NCI-H1092 treated with DMSO at 0.1 percent for 48 hours (cell line): ENCODE measurements at regions not wholly inside any gene's neighbourhood (a gene's known extent, or its start where the extent isn't known, plus 50 kb on each side); places are given as distances from the start of the nearest gene placed in this dataset.
"Not testable (repeated sequence)": the region's sequence is repeated elsewhere in the genome, so short reads cannot be mapped to it uniquely, and the experiment has no call there.

Source experiments
- DNase-seq: peaks from one replicate; lab custom pipeline; 2025; lab: John Stamatoyannopoulos, UW

DNA sequence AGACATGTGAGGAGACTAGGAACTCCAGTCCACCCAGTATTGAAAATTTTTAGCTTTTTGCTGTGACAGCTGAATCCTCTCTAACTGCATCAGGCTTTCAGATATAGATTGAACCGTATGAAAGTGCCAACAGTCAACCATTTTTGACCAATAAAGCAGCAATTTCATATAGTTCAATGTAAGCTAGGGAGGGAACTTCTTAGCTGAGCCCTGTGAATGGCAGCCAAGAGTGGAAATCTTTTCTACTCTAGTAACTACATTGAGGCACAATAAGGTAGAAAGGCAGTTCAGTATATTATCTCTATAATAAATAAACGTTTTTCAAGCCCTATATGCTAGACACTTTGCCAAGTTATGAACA is 96.3 kb upstream of the TANK start:
- no peak for DNase-seq

DNA sequence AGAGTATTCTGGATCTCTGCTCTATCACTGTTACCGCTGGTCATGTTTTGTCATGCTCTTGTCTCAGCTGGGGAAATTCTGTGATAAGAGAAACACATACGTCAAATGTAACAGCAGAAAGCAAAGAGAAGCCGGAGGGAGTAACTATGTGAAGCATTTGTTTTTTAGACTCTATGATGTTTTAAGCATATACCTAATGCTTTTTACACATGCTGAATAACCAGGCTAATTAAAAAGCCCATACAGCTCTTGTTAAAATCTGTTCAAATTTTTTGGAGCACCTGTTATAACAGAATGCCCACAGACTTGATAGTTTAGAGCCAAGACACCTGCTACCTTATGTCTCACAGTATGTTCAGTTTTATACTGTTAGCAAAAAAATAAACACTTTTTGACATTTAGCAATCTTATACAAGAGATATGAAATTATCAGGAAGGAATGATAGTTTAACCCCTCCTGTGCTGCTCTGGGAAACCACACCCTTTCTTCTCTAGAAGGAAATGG is 92.3 kb upstream of the TANK start:
- no peak for DNase-seq

DNA sequence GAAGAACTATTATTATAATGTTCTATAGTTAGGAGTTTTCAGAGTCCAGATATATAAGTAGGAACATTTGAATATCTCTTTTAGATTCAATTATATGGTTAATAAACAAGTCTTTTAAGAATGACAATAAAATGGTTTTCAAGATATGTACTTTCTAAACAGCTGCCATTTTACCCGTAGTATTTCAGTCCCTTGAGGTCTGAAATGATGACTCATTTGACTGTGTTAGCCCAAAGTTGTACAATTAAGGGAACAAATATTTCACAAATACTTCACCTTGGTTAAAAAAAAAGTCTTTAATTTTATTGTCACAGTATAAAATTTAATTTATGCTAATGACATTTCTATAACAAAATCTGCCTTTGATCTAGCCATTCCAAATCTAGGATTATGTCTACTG is 91.6 kb upstream of the TANK start:
- no peak for DNase-seq

DNA sequence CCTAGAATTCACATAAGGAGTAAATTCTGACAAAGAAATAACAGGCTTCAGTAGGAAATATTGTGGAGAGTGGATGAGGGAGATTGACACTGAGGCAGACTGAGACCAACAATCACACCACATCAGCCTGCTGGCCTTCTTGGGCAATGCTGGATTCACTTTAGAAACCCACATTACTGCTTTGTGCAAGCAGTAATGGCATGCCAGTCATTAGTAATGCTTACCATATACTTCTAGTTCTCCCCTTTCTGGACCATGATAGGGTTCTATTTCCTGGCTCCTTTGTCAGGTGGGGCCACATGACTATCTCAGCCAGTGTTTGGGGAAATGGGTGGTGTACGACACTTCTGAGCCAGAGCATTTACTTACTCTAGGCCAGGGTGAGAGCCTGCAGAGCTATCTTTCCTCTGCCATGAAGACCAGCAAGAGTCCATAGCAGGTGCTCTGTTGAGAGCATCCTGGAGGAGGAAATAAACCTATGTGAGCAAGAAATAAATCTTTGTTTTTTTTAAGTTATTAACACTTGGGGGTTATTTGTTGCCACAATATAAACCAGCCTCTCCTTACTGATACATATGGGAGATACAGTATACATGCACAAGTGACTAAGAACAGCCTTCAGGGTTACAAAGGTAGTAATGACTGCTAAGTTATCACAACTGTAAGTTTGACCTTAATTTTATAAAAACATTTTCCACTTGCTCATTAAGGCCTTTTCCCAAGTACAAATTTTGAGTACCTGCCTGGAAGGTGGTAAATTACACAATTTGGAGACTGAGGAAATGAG is 89.3 kb upstream of the TANK start:
- no peak for DNase-seq

DNA sequence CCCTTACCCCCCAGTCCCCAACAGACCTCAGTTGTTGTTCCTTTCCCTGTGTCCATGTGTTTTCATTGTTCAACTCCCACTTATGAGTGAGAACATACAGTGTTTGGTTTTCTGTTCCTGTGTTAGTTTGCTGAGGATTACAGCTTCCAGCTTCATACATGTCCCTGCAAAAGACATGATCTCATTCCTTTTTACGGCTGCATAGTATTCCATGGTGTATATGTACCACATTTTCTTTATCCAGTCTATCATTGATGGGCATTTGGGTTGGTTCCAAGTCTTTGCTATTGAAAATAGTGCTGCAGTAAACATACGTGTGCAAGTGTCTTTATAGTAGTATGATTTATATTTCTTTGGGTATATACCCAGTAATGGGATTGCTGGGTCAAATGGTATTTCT is 87.8 kb upstream of the TANK start:
- DNase-seq = not testable (repeated sequence)

DNA sequence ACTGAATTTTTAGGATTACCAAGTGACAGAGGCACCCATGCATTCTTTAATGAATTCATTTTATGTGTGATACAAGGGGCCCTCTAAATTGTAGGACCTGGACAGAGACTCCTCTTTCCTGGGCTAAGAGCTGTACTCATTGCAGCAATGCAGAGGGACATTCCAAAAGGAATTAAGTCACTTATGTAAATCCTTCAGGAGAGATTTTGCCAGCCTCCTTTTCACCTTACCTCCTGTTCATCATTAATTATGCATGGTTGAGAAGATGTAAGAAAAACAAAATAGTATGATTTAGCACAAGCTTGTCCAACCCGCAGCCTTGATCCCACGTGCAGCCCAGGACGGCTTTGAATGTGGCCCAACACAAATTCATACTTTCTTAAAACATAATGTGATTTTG is 84.5 kb upstream of the TANK start:
- no peak for DNase-seq

DNA sequence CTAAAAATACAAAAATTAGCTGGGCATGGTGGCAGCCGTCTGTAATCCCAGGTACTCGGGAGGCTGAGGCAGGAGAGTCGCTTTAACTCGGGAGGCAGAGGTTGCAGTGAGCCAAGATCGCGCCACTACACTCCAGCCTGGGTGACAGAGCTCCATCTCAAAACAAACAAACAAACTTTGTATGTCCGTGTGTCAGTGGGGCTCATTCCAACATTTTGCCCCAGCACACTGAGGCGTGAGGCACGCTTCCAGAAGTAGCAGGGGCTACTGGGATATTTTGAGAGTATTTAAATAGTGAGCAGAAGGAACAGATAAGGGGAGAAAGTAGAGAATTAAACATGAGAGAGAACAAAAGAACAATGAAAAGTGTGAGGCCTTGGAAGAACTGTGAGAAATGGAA is 83.3 kb upstream of the TANK start:
- no peak for DNase-seq

DNA sequence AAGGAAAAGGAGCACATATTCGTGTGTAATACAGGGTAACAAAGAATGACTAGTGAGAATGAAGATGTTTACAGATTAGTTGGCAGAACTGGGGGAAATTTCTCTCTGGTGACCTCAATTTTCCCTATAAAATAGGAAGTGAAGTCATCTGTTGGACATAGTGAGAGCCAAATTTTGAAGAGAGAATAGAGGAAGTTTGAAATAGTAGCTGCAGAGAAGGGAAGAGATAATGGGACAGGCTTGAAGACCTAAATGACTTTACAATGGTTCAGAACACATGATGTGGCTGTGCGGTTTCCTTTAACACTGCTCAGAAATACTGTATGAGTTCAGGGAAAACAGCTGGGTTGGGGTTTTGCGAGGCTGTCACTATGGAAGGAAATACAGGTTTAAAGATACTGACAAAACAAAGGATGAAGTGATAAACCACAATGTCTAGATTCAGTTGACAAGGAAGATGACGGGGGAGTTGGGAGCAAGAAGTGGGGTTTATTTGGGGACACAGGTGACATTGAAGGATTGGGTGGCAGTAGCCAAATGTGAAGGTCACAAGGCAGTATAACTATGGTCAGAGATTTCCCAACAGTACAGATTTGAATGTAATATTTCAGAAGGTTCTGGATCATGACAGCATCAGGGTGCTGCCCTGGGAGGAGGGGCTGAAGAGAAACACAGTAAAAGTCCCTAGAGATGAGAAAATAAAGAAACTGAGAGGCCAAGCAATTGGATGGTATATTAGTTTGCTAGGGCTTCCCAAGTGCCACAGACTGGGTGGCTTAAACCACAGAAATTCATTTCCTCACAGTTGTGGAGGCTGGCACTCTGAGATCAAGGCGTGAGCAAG is 82.6 kb upstream of the TANK start:
- no peak for DNase-seq

DNA sequence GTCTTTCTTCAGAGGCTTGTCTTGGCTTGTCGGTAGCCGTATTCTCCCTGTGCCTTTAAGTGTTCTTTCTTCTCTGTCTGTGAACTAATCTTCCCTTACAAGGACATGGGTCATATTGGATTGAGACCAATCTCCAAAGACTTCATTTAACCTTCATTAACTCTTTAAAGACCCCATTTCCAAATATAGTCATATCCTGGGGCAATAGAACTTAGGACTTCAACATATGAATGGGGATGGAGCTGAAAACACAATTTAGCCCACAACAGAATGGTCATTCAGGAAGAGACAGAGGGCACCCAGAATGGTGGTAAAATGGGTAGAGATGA is 82.1 kb upstream of the TANK start:
- no peak for DNase-seq

DNA sequence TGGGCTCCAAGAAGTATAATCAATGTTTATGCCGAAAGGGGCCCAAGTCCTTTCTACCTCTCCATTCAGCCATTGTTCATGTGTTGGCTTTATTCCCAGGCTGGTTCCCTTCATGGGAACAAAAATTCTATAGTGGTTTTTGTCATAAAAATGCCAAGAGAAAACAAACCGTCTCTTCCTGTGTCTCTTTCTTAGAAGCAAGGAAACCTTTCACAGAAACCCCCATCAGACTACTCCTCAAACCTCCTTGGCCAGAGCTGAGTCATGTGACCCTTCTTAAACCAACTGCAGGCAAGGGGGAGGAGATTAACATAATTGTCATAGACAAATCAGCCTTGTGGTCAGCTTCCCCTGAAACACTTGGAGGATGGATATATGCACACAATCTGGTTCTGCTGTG is 75.1 kb upstream of the TANK start:
- DNase-seq = peak; percentile 11

DNA sequence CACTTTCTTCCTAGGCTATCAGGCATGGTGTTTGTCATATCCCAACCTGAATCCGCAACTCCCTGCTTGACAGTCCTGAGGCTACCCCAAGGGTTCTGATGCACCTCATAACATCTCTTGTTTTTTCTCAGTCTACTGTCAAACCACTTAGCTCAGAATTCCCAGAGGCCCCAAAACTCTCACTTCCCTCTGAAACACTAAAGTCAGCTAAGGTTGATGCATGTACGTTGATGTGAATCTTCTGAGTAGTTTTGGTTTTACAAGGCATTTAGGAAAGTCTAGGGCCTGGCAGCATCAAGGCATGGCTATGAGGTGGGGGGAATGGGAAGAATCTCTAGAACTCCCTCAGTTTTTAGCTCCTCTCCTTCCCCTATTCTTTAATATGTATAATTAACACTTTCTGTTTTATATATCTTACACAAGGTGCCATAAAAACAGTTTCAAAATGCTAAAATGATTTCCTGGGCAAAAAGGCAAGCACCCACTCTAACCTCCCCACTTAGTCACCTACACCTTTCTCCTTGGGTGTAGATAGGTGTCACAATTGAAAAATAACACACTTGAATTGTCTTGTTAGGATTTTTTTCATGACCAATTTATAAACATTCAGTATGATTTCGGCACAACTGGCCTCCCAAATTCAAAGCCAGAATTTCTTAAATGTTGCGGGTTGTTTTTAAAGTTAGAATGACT is 71.4 kb upstream of the TANK start:
- DNase-seq = no peak

DNA sequence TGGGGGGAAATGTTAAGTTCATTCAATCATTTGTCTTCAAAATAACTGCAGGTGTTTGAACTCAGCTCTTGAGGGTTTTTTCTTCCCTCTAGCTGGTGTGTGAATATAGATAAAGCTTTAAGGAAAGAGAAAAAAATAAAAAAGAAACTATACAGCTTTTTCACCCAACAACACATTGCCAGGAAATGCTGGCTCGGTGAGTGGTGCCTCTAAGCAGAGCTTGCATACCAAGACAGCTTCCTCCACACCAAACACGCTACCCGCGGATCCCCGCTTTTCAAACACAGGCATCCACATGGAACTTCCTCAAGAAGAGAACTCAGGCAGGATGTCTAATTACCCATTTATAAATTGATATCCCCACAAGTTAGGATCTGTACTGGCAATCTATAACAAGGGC is 69.8 kb upstream of the TANK start:
- DNase-seq = no peak

DNA sequence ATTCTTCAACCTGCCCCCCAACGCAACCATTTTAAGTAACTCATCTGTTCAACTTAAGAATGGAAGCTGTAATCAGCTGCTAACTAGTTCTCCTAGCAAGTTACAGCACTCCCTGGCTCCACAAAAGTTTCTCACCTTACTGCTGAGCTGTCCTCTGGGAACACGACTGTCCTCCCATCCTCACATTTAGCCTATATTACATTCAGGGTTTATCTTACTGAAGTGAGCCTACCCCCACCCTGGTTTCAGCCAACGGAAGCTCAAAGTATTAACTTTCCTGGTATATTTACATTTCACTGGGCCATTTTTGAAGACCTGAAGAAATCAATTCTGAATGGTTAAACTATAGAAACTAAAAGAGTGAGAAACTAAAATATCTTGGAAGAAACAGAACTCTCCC is 64.9 kb upstream of the TANK start:
- DNase-seq = no peak

DNA sequence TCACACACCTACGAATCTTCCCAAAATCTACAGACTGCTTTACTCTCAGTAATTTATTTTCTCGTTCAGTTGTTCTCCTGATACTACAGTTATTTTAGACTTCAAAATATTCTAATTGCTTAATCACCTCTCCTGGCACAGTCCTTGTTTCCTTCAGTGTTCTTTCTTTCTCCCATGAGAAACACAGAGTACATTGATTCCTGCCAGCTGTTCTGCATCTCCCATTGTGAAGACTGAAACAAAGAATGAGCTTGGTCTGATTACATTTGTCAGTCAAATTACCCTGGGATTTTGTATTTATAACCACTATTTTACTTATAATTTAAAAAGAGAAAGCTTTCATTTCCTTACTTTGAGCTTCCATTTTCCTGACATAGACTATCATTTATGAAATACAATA is 63.9 kb upstream of the TANK start:
- no peak for DNase-seq

DNA sequence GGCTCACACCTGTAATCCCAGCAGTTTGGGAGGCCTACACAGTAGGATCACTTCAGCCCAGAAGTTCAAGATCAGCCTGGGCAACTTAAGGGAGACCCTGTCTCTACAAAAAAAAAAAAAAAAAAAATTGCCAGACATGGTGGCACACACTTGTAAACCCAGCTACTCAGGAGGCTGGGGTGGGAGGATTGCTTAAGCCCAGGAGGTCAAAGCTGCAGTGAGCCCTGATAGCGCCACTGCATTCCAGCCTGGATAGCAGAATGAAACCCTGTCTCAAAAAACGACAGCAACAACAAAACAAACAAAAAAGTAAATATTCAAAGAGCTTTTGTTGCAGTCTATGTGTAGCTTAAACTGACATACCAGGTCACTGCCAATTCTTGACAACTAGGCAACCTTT is 63.1 kb upstream of the TANK start:
- no peak for DNase-seq

DNA sequence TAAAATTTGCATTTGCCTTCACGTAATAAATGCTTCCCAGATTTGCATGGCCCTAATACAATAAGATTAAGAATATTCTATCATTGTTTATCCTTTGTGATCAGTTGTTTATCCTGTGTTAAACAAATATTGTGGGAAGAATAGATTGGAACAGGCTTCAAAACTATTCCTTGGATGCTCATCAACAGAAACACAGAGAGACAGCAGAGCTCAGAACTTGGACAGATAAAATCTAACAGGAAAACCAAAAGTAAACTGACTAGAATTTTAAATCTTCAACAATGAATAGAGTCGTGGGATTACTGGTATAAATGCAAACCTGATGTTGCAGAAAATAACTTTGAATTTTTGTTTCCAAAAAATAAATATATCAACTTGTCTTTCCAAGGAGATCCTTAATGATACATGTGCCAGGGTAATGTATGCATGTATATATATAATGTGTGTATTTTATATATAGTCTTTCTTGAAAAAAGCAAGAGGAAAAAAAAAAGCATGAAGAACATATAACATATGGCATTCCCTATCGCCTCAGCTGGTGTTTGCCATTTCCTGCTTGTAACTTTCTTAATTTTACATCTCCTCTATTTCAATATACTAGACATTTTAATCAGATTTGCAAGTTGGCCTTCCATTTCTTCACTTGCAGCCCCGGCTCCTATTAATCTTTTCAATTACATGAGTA is 59.9 kb upstream of the TANK start:
- no peak for DNase-seq

DNA sequence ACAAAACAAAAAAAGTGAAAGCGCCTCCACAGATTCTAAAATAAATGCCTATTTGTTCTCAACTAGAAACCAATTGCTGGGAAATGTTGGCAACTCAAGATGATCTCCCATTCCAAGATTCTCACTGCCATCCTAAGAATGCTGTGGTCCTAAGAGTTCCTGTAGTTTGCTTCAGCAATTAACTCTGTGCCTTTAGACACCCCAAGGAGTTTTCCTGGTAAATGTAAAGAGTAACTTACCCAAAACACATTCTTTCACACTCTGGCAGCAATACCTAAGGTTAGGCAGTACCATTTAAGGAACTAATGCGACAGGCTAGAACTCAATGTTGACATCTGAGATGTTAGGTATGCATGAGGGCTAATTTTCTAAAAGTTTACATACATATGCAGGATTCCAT is 58.8 kb upstream of the TANK start:
- DNase-seq = no peak

DNA sequence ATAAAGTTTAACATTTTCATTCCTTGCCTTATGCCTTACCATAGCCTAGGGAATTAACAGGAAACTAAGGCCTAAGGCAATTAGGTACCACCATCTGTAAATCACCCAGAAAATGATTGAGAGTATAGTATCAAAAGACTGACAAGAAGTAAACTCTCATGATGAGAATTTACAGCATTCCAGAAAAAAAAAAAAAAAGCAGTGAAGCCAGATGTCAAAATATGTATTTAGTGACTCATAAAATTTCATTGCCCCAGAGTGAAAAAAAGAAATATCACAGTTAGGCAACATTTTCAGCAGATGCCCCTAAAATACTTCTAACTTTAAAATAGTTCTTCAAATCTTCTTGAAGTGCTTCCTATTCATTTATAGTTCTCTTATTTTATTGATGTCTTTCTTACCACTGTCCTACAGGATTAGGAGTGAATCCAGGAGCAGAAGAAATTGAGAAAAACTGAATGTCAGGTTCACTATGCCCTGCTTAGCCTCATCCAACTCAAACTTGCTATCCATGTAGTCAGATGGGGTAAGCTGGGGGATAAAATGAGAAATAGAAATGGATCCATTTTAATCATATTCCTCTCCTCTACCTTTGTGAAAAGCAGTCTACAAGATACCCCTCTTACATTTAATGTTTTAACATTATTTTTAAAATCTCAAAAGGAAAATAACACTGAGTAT is 57.3 kb upstream of the TANK start:
- DNase-seq = no peak

DNA sequence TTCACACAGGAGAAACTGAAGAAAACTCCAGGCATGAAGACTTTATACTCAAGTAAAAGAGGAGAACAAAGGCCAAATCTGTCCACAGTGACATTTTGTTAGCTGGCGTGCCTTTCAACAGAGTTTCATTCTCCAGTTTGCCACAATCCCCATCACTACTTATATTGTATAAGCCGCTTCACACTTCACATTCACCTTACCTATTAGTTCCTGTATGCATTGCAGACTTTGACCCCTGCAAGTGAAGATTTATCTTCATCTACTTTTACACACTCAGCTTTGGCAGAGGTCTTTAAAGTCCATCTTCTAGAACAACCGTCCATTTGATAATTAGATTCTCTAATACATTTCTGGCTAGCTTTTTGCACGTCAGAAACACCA is 56.8 kb upstream of the TANK start:
- no peak for DNase-seq

DNA sequence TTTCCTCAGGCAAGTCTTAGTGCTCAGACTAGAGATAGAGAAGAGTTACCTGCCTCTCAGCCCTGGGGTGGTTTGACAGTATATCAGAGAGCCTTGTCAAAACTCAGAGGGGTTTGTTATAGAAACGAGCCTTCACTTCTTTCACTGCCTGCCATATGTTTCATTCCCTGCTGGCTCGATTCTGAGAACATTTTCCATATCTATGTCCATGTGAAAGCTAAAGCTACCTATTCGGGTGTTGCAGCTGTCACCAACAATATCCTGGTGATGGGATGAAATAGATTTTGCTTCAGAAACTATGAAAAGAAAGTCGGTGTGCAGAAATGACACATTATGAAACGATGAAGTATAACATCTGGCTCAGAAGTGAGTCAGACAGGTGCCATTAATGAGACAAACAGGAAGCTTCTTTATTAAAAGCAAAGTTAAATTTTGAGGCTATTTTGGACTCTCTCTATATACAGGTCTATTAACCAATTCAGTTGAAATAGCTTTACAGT is 56.1 kb upstream of the TANK start:
- no peak for DNase-seq

DNA sequence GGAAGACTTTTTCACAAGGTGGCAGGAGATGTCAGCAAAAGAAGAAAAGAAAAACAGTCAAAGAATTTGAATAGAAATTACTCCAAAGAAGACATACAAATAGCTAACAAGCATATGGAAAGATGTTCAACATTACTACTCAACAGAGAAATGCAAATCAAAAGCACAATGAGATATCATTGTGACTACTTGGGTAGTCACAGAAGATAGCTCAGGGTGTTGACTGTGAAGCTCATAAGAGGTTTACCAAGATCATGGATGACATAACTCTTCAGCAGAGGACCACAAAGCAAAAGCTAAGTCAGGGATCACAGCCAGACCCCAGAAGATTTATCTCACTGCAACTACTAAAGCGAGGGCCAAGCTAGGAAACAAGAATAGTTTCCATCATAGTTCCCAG is 53.0 kb upstream of the TANK start:
- DNase-seq = no peak
